Thyroid gland (tissue), 4 donors: ENCODE measurements at regions not wholly inside any gene's neighbourhood (a gene's known extent, or its start where the extent isn't known, plus 50 kb on each side); places are given as distances from the start of the nearest gene placed in this dataset.

ENCODE experiments used
- POLR2A ChIP-seq, 2 donors: fragments of 450-650 bp; IDR thresholded peaks; one replicate each; pipeline ENCODE4 v1.6.1; 2017; ENCODE audit warnings: antibody characterized with exemption in 2 of 2, mild to moderate bottlenecking in 2 of 2, moderate library complexity in 1 of 2
- TF ChIP-seq, protein P1 (sequence below), 6 experiments: fragments of 200-600 bp in 3 of 6; fragments of 450-650 bp in 3 of 6; sonication (generic) in 3 of 6; IDR thresholded peaks; one replicate each; pipeline ENCODE4 v1.5.1; 2016 to 2019; ENCODE audit warnings: antibody characterized with exemption in 6 of 6, mild to moderate bottlenecking in 2 of 6, inconsistent platforms in 1 of 6, moderate library complexity in 1 of 6

DNA sequence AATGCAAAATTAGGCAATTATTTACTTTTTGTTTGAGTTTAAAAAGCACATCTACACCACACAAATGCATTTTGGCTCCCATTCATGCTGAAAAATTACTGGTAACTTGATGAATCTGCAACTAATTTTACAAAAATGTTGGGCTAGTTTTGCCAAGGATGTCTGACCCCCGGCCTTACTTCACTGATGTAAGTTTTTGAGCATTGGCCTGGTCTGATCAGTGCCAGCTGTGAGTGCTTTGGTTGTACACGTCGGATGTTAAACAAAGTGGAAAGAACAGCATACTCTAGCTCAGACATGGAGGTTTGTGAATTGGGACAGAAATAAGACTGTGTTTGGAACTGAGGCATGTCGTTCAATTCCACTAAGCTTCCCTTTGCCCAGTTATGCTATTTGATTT lies 1044.2 kb downstream of the TLE4 start:
- TF ChIP-seq, protein P1, sequence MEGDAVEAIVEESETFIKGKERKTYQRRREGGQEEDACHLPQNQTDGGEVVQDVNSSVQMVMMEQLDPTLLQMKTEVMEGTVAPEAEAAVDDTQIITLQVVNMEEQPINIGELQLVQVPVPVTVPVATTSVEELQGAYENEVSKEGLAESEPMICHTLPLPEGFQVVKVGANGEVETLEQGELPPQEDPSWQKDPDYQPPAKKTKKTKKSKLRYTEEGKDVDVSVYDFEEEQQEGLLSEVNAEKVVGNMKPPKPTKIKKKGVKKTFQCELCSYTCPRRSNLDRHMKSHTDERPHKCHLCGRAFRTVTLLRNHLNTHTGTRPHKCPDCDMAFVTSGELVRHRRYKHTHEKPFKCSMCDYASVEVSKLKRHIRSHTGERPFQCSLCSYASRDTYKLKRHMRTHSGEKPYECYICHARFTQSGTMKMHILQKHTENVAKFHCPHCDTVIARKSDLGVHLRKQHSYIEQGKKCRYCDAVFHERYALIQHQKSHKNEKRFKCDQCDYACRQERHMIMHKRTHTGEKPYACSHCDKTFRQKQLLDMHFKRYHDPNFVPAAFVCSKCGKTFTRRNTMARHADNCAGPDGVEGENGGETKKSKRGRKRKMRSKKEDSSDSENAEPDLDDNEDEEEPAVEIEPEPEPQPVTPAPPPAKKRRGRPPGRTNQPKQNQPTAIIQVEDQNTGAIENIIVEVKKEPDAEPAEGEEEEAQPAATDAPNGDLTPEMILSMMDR (IDR thresholded peaks at IDR 0.05) = no peak
- TF ChIP-seq POLR2A (IDR thresholded peaks at IDR 0.05) = no peak
